Transverse colon (tissue), 3 donors: ENCODE measurements at regions not wholly inside any gene's neighbourhood (a gene's known extent, or its start where the extent isn't known, plus 50 kb on each side); places are given as distances from the start of the nearest gene placed in this dataset.

Experiments used
- CTCF ChIP-seq, 5 experiments: fragments of 200-600 bp in 3 of 5; fragments of 450-650 bp in 2 of 5; sonication (generic) in 3 of 5; IDR thresholded peaks; 1 replicate in 2 of 5; 2 replicates in 3 of 5; pipeline ENCODE4 v1.5.1; 2016 to 2017; ENCODE audit warnings: antibody characterized with exemption in 5 of 5, inconsistent platforms in 3 of 5, mild to moderate bottlenecking in 2 of 5, moderate library complexity in 1 of 5
- POLR2A ChIP-seq: fragments of 450-650 bp; IDR thresholded peaks from one replicate; pipeline ENCODE4 v1.6.1; 2016; ENCODE audit warnings: antibody characterized with exemption, mild to moderate bottlenecking, moderate library complexity

GRCh38 chr3:144501467-144501866, 529.8 kb downstream of the DIPK2A start:
- TF ChIP-seq POLR2A (no peak), CTCF (IDR thresholded peaks at IDR 0.05) (no peak)
